Tibial artery (tissue), 4 donors: ENCODE measurements at regions not wholly inside any gene's neighbourhood (a gene's known extent, or its start where the extent isn't known, plus 50 kb on each side); places are given as distances from the start of the nearest gene placed in this dataset.

Source experiments
- DNase-seq, 2 donors: peaks; one replicate each; pipeline ENCODE4 v3.0.0-alpha.2; 2019
- H3K27ac ChIP-seq, 2 donors: fragments of 200-600 bp; sonication (generic) in 1 of 2; 1 replicate in 1 of 2; 2 replicates in 1 of 2; pipeline ENCODE4 v1.5.1; 2018 to 2019; ENCODE audit warnings: mild to moderate bottlenecking in 1 of 2
- H3K27me3 ChIP-seq, 2 donors: fragments of 200-600 bp; sonication (generic) in 1 of 2; one replicate each; pipeline versions ENCODE4 v1.5.1 to v1.6.0; 2016 to 2019
- H3K36me3 ChIP-seq, 3 donors: fragments of 200-600 bp; sonication (generic) in 2 of 3; one replicate each; pipeline ENCODE4 v1.5.1; 2016 to 2019; ENCODE audit warnings: mild to moderate bottlenecking in 2 of 3
- H3K4me1 ChIP-seq, 4 donors: fragments of 200-600 bp; sonication (generic) in 2 of 4; 1 replicate in 3 of 4; 2 replicates in 1 of 4; pipeline ENCODE4 v1.5.1; 2016 to 2019
- H3K4me3 ChIP-seq, 2 donors: fragments of 200-600 bp; sonication (generic) in 1 of 2; 1 replicate in 1 of 2; 2 replicates in 1 of 2; pipeline ENCODE4 v1.5.1; 2018 to 2019; ENCODE audit warnings: mild to moderate bottlenecking in 2 of 2
- H3K9me3 ChIP-seq, 3 donors: fragments of 200-600 bp; sonication (generic) in 1 of 3; one replicate each; pipeline ENCODE4 v1.5.1; 2016 to 2019
- intact Hi-C: fragments of 100-400 bp; cut with DNase I; formaldehyde crosslinking; loops from one replicate; pipeline ENCODE4 v1.15.0; 2023; ENCODE audit warnings: low total_unique reads
- TF ChIP-seq, protein P1 (sequence below), 2 experiments: fragments of 200-600 bp in 1 of 2; fragments of 450-650 bp in 1 of 2; IDR thresholded peaks; one replicate each; pipeline ENCODE4 v1.5.1; 2017 to 2019; ENCODE audit warnings: antibody characterized with exemption in 2 of 2, mild to moderate bottlenecking in 1 of 2, moderate library complexity in 1 of 2

DNA sequence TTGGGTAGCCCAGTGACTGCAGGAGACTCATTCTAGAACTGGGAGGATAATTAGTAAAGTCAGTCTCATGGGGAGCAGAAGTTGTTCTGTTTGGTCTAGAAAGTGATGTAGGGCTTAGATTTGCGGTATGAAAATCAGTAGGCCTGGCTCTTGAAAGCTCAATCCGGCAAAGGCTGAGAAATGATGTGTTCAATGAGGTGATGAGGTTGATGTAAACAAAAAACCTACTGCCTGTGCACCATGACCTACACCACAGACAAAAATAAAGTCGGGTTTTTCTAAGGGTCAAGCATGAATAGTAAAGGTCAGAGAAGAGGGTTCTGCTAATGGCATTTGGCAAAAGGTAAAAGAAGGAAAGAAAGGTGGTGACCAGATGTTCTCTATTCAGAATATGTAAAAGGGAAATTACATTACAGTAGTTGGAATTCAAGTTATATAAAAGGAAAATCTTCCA lies 80.8 kb upstream of the COL5A2 start:
- Histone ChIP-seq H3K27me3 (no peaks in the 10 kb centered on the region), H3K27ac (no peak overlapping the region), H3K36me3 (no peaks in the 10 kb centered on the region), H3K4me1 (peaks cover 0 to 27% (median 0%) of the 10 kb centered on the region in 4 donors), H3K9me3 (no peaks in the 10 kb centered on the region), H3K4me3 (no peak overlapping the region)
- no peak for DNase-seq
- intact Hi-C loops: no loop called here
- TF ChIP-seq, protein P1, sequence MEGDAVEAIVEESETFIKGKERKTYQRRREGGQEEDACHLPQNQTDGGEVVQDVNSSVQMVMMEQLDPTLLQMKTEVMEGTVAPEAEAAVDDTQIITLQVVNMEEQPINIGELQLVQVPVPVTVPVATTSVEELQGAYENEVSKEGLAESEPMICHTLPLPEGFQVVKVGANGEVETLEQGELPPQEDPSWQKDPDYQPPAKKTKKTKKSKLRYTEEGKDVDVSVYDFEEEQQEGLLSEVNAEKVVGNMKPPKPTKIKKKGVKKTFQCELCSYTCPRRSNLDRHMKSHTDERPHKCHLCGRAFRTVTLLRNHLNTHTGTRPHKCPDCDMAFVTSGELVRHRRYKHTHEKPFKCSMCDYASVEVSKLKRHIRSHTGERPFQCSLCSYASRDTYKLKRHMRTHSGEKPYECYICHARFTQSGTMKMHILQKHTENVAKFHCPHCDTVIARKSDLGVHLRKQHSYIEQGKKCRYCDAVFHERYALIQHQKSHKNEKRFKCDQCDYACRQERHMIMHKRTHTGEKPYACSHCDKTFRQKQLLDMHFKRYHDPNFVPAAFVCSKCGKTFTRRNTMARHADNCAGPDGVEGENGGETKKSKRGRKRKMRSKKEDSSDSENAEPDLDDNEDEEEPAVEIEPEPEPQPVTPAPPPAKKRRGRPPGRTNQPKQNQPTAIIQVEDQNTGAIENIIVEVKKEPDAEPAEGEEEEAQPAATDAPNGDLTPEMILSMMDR (IDR thresholded peaks at IDR 0.05): no peak

DNA sequence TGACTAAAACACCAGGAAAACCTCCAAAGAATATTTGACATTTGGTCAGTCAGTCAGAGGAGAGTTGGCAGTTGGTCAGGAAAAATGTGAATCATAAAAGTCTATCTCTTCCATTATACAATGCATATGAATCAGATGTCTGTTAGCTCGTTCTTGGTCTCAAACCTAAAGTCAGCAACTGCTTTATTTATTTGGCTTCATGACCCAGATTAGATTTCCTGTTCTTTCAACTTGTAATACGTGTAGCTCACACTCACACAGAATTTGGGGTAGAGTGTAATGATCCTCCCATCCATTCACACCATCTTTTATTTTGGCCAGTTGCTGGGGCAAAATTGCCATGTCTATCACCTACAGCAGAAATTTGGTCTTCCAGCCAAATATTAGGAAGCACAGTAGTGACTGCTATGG lies 81.9 kb upstream of the COL5A2 start:
- H3K36me3 ChIP-seq: no peaks in the 10 kb centered on the region
- TF ChIP-seq, protein P1 (IDR thresholded peaks at IDR 0.05): no peak
- no peak for DNase-seq
- no peak overlapping the region for H3K27ac ChIP-seq
- intact Hi-C loops: no loop called here
- H3K9me3 ChIP-seq: no peaks in the 10 kb centered on the region
- no peak overlapping the region for H3K4me3 ChIP-seq
- H3K27me3 ChIP-seq: no peaks in the 10 kb centered on the region
- H3K4me1 ChIP-seq: peaks cover 0 to 27% (median 0%) of the 10 kb centered on the region in 4 donors

DNA sequence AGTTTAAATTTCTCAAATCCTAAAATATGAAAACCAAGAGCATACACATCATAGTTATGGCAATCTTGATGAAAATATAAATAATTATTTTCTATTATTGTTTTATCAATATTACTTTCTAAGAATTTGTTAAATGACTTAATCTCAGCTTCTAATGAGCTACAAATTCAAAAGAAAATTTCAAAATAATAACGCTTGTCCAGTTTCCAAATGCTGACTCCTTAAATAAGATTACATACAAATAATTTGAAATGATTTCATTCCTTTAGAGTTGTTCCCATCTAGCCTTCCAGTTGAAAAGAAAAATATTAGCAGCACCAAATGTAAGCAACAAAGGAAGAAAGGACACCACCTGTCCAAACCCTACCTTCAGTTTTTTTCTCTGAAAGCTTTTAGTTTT lies 82.4 kb upstream of the COL5A2 start:
- Histone ChIP-seq H3K4me3 (no peak overlapping the region), H3K9me3 (no peaks in the 10 kb centered on the region), H3K27me3 (no peaks in the 10 kb centered on the region), H3K4me1 (peaks cover 0 to 27% (median 0%) of the 10 kb centered on the region in 4 donors), H3K36me3 (no peaks in the 10 kb centered on the region), H3K27ac (no peak overlapping the region)
- intact Hi-C loops: no loop called here
- no peak for DNase-seq
- TF ChIP-seq, protein P1 (IDR thresholded peaks at IDR 0.05): no peak

DNA sequence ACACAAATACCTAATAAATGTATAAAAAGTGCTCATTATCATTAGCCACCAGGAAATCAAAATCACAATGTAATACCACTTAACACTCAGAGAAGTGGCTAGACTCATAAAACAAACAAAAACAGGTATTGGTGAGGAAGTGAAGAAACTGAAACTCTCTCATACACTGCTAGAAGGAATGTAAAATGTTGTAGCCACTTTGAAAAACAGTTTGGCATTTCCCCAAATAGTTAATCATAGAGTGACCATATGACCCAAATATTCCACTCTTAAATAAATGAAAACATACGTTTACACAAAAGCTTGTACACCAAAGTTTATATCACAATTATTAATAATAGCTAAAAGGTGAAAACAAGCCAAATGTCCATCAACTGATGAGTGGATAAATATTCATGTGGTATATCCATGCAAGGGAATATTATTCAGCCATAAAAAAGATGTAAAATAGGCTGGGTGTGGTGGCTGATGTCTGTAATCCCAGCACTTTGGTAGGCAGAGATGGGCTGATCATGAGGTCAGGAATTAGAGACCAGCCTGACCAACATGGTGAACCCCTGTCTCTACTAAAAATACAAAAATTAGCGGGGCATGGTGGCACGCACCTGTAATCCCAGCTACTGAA lies 86.2 kb upstream of the COL5A2 start:
- Histone ChIP-seq H3K27me3 (no peaks in the 10 kb centered on the region), H3K36me3 (no peaks in the 10 kb centered on the region), H3K27ac (no peak overlapping the region), H3K4me1 (peaks cover 0 to 21% (median 5%) of the 10 kb centered on the region in 4 donors), H3K4me3 (no peak overlapping the region), H3K9me3 (no peaks in the 10 kb centered on the region)
- intact Hi-C loops: no loop called here
- TF ChIP-seq, protein P1 (IDR thresholded peaks at IDR 0.05): no peak
- no peak for DNase-seq

DNA sequence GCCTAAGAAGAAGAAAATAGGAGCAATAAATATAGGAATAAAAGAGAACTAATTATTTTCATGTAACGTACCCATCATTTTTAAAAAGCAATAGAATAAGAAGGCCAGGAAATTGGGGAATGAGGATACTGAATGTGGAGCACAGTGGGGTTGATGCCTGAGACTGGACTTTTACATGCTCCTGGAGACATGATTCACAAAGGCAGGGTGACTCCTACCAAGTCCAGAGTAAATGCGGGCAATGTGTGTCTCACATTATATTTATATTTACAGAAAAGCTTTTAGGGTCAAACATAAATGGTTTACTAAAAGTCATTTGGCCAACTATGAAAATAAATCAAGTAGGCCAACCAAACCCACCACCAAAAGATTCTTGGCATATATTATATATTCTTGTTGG lies 87.9 kb upstream of the COL5A2 start:
- Histone ChIP-seq H3K27ac (peak overlapping the region; percentile 18 to 27), H3K4me3 (no peak overlapping the region), H3K27me3 (no peaks in the 10 kb centered on the region), H3K4me1 (peaks cover 0 to 12% (median 5%) of the 10 kb centered on the region in 4 donors), H3K36me3 (no peaks in the 10 kb centered on the region), H3K9me3 (no peaks in the 10 kb centered on the region)
- TF ChIP-seq, protein P1 (IDR thresholded peaks at IDR 0.05): no peak
- DNase-seq: no peak
- intact Hi-C loops: no loop called here
